ENCODE measurements at regions not wholly inside any gene's neighbourhood (a gene's known extent, or its start where the extent isn't known, plus 50 kb on each side); places are given as distances from the start of the nearest gene placed in this dataset.

GRCh38 chr7:112940314-112940732 is 146.3 kb downstream of the GPR85 start:
- TF ChIP-seq CTCF (optimal IDR thresholded peaks at IDR 0.05 in 1 of 3, IDR thresholded peaks at IDR 0.05 in 1 of 3, conservative IDR thresholded peaks at IDR 0.05 in 1 of 3; ENCODE audit: extremely low read depth in 1 of 3, insufficient read depth in 2 of 3, low read length in 3 of 3) (no peak), EZH2 (IDR thresholded peaks at IDR 0.05; ENCODE audit: low read length) (no peak)

Measured in keratinocyte (primary cell).